ENCODE measurements at regions not wholly inside any gene's neighbourhood (a gene's known extent, or its start where the extent isn't known, plus 50 kb on each side); places are given as distances from the start of the nearest gene placed in this dataset.

DNA sequence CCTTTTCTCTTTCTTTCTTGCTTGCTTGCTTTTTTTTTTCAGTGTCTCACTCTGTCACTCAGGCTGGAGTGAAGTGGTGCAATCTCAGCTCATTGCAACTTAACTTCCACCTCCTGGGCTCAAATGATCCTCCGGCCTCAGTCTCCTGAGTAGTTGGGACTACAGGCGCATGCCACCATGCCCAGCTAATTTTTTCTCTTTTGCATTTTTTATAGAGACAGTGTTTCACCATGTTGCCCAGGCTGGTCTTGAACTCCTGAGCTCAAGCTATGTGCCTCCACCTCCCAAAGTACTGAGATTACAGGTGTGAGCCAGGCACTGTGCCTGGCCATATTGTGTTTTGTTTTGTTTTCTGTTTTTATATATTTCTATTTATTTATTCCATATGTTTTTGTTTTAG, 461.0 kb downstream of the ADAMTS20 start:
- TF ChIP-seq CTCF (IDR thresholded peaks at IDR 0.05) (no peak), POLR2A (IDR thresholded peaks at IDR 0.05) (no peak), POLR2AphosphoS5 (IDR thresholded peaks at IDR 0.05; ENCODE audit: insufficient read depth in 1 of 2, low read depth in 1 of 2) (no peak)

Measured in vagina (tissue), 2 donors.